CD4-positive, alpha-beta T cell treated with Interleukin-1 beta for 1 hour (primary cell): ENCODE measurements at regions not wholly inside any gene's neighbourhood (a gene's known extent, or its start where the extent isn't known, plus 50 kb on each side); places are given as distances from the start of the nearest gene placed in this dataset.

Experiments used
- DNase-seq, 2 donors: peaks; one replicate each; pipeline ENCODE4 v3.0.0-alpha.2; 2020 to 2022

- no peak for DNase-seq
Measured at GRCh38 chr18:44025421-44025820, 655.3 kb upstream of the SETBP1 start.

- no peak for DNase-seq
Measured at GRCh38 chr18:44028109-44028508, 652.6 kb upstream of the SETBP1 start.

GRCh38 chr18:44031063-44031462 is 649.6 kb upstream of the SETBP1 start:
- no peak for DNase-seq

DNA sequence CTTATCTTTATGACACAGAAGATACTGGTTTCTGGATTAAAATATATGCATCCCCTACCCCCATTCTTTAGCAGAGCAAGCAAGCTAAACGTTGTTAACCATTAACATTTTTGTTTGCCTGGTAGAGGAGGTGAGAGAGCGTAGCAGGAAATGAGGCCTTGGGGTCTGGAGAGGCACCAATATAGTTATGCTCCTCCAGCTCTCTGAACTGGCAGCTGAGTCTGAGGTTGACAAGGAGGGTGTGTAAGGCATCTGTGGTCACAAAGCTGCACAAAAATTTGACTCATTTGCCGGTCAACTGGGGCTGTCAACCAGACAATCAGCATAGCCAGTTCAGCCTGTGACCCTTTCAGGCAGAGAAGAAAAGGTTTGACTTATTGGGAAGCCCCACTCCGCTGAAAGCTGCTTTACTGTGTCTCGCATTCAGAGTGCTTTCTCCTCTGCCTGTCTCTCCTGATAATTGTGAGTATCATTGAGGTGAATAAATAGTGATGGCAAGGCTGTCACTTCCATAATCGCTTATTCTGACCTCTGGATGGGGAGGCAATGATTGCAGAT is 647.5 kb upstream of the SETBP1 start:
- no peak for DNase-seq

GRCh38 chr18:44035554-44035953 is 645.1 kb upstream of the SETBP1 start:
- DNase-seq: no peak

- no peak for DNase-seq
Measured at GRCh38 chr18:44036501-44036900, 644.2 kb upstream of the SETBP1 start.

DNA sequence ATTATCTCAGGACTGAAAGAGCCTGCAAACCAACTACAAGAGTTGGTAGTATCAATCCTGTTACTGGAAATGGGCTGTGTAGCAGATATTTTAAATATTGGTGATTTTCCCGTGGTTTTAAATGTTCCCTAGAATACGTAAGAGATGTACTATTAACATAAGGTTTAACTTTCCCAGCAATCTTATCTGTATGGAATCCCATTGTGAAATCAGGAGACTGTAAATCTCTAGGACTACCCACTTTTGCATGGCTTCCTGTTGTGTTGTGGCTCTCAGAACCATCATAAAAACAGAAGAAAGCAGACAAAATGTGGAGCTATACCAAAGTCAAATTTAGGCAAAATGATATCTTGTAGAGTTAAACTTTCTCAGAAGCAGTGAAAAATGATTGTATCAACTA is 641.5 kb upstream of the SETBP1 start:
- no peak for DNase-seq

GRCh38 chr18:44039826-44040225 is 640.9 kb upstream of the SETBP1 start:
- no peak for DNase-seq

DNA sequence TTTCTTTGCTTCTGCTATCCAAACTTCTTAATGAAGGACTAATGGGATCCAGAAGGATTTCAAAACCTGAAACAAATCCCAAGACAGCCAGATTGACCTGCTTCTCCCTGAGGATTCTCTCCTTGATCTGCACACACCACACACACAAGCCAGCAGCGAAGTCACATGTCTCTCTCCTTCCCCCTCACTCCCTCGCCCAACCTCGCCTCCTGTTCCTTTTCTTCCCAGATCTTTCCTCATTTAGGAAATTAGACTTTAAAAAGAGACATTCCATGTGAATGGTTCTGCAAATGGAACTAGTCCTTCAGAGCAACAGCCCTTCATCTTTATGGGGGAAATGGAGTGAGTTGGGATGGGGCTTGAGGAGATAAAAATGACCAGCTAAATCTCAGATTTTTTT is 639.1 kb upstream of the SETBP1 start:
- no peak for DNase-seq

- no peak for DNase-seq
Measured at GRCh38 chr18:44041961-44042360, 638.7 kb upstream of the SETBP1 start.

DNA sequence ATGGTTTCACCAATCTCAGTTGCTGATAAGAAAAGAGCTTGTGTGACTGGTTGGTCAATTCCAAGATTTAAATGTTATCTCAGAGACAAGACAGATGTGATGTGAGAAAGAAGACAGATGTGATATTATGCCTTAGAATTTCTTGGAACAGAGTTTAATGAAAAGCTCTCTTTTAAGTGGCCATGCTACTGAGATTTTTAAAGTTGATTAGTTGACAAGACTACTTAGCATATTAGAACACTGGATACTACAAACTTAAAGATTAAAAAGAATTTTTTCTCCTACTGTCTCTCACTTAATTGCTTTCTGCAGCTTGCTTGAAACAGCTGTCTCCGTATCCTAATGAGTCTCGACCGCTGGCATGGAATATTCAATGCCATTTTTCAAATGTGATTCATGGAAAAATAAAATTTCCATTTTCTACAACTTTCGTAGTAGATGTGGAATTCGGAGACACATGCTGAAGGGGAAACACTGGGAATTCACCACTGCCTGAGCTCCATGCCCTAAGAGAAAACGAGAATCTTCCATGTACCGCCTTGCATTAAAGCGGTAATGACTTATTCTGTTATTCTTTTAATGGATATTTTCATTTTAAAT is 634.2 kb upstream of the SETBP1 start:
- no peak for DNase-seq

DNA sequence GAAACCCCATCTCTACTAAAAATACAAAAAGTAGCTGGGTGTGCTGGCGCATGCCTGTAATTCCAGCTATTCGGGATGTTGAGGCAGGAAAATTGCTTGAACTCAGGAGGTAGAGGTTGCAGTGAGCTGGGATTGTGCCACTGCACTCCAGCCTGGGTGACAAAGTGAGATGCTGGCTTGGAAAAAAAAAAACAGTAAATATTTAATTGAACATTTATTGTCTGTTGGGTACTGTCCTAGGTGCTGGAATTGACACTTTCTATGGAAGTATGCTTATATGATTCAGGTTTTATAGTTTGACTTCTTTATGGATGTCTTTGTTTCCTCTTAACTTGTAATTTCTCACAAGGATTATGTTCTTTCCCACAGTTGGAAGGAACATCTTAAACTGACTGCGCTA is 633.1 kb upstream of the SETBP1 start:
- no peak for DNase-seq

- no peak for DNase-seq
Measured at GRCh38 chr18:44048435-44048834, 632.3 kb upstream of the SETBP1 start.

DNA sequence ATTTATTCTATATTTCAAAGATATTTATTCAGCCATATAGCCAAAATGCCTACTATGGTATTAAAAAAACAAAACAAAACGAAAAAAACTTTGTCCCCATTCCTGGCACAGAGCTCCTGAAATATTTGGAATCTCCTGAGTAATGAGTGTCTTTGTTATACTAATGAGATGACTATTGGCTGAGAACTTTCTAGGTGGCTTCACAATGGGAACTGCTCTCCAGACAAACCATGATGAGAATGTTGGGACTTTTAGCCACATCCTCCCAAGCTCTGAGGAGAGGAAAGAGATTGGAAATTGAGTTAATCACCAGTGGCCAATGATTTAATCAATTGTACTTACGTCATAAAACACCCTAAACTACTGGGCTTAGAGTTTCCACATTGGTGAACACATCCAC is 631.8 kb upstream of the SETBP1 start:
- no peak for DNase-seq

DNA sequence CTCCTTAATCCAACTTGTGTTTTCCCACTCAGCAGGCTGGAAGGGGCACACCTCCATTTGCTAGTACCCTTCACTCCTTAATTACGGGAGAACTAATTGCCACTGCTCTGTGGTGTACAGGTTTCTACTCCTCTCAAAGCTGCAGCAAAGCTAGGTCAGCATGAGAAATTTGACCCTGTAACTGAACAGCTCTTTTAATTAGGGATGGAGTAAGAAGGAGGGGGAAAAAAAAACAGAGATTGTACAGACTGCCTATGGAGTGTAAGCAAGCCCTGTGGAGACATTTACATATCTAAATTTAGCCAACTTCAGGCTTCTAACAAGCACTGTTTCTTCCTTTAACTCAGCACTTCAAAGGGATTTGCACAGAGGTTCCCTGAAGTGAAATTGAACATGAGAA is 629.7 kb upstream of the SETBP1 start:
- DNase-seq: no peak

- DNase-seq: no peak
Measured at GRCh38 chr18:44054514-44054913, 626.2 kb upstream of the SETBP1 start.

- DNase-seq: no peak
Measured at GRCh38 chr18:44060197-44060596, 620.5 kb upstream of the SETBP1 start.

DNA sequence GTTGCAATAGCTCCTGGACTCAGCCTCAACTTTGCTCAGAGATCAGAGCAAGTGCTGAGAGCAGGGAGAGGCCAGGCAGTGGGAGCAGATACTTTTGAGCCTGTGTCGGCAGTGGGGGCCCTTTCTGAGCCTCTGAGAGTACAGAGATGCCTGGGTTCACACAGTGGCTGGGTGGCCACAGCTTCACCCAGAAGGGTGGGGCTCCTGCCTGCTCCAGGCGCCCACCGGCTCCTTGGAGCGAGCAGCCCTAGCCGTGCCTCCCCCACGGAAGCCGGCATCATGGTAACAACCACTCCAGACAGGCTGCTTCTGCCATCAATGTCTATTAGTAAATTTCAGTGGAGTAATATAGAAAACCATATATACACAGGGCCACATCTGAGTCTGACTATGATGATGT is 619.2 kb upstream of the SETBP1 start:
- DNase-seq: no peak

- DNase-seq: no peak
Measured at GRCh38 chr18:44062345-44062744, 618.3 kb upstream of the SETBP1 start.

- no peak for DNase-seq
Measured at GRCh38 chr18:44065206-44065605, 615.5 kb upstream of the SETBP1 start.

DNA sequence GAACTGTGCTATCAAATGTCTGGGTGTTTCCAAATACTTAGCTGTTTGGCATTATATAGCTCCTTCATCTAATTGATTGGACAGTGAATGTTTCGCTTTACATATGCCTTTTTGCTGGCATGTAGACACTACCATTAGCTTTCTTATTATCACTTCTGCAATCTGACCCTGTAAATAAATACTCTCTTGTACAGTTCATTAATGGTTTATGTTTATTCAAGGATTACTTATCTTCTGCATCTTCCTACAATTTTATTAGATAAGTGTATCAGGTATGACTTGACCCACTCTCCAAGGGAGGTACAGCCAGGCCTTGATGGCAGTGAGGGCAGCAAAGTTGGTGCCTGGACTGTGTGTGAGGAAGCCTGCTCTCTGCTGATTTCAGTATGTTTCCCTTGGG is 614.1 kb upstream of the SETBP1 start:
- no peak for DNase-seq

DNA sequence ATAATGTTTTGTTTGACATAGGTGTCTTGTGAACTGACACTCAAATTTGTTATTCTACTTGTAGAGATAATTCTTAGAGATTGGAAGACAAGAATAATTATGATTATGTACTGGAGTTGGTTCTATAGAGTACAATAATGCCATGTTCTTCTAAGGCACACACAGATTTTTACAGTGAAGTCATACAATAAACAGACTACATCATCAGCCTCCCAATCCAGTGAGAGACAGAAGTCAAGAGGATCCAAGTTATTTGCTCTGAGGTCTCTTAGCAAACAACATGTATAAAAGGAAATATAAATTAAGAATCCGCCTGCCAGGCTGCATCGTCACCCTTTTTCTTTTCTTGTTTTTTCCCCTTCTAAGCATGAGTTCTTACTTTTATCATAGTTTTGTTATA is 613.5 kb upstream of the SETBP1 start:
- DNase-seq: no peak

DNA sequence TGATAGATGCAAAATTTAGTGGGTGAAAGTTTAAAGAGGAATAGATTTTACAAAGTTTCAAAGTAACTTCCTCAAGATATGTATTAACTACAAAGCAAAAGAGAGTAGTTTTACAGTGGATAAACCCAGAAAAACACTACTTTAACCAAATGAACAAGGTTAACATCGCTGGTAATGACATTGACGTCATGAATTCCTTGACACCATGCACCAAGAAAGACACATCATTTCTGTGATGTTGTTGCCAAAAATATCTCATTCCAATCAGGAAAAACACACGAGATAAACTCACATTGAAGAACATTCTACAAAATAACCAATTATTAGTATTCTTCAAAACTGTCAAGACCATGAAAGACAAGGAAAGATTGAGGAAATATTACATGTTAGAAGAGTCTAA is 605.6 kb upstream of the SETBP1 start:
- no peak for DNase-seq

DNA sequence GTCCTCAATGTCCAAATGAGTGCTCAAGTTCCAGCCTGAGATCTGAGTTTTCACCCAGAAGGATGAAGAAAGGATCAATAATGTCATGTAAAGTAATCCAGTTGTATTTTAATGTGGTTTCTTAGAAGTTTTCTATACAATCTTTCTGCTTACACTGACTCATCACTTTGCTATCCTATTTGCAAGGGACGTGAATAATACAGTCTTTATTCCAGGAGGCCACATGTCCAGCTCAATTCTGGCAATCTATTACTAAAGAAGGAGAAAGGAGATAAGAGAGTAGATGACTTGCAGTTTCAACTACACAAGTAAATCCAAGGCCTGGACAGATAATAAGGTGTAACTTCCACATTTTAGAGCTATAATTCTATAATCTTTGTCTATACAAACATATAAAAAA is 601.1 kb upstream of the SETBP1 start:
- DNase-seq: no peak

DNA sequence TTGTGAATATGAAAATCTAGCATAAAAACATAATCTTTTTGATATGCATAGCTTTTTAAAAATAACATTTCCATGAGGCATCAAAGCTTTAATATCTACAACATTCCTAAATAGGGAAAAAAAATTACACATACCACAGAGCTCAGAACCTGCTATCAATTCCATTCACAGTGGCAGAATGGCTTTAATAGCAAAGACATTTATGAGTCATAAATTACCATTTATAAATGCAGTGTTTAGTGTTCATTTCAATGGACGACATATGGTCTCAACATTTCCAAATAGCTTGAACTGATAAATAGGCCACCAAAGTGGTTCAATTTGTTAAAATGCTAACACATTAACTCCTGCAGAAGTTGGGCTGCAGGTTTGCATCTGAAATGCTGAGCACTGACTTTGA is 600.6 kb upstream of the SETBP1 start:
- no peak for DNase-seq

- DNase-seq: no peak
Measured at GRCh38 chr18:44089732-44090131, 591.0 kb upstream of the SETBP1 start.
